Prostate gland (tissue), 2 donors: ENCODE measurements at regions not wholly inside any gene's neighbourhood (a gene's known extent, or its start where the extent isn't known, plus 50 kb on each side); places are given as distances from the start of the nearest gene placed in this dataset.
A peak's percentile ranks its signal among the peaks of the same experiment; 100 is the strongest.
"Not testable (repeated sequence)": the region's sequence is repeated elsewhere in the genome, so short reads cannot be mapped to it uniquely, and the experiment has no call there.

ENCODE experiments used
- DNase-seq: peaks from one replicate; pipeline ENCODE4 v3.0.0-alpha.2; 2019; ENCODE audit warnings: low spot score
- H3K27ac ChIP-seq, 2 donors: fragments of 200-600 bp; sonication (generic); 2 replicates each; pipeline ENCODE4 v1.5.1; 2017 to 2019
- H3K27me3 ChIP-seq: fragments of 200-600 bp; sonication (generic); replicated peaks from 2 replicates; pipeline ENCODE4 v1.5.1; 2019; ENCODE audit not compliant: insufficient read depth
- H3K36me3 ChIP-seq, 2 donors: fragments of 200-600 bp; sonication (generic); 1 replicate in 1 of 2; 2 replicates in 1 of 2; pipeline versions ENCODE4 v1.5.1 to v1.8.1; 2017 to 2019
- H3K4me1 ChIP-seq: fragments of 200-600 bp; sonication (generic); replicated peaks from 2 replicates; pipeline ENCODE4 v1.5.1; 2019
- H3K4me3 ChIP-seq, 2 donors: fragments of 200-600 bp; sonication (generic); 2 replicates each; pipeline ENCODE4 v1.5.1; 2017 to 2019
- H3K9me3 ChIP-seq: fragments of 200-600 bp; sonication (generic); 2 replicates; pipeline ENCODE4 v1.5.1; 2017
- CTCF ChIP-seq, 4 experiments: fragments of 200-600 bp in 2 of 4; fragments of 450-650 bp in 2 of 4; sonication (generic) in 2 of 4; IDR thresholded peaks; 1 replicate in 3 of 4; 2 replicates in 1 of 4; pipeline ENCODE4 v1.5.1; 2016 to 2019; ENCODE audit warnings: antibody characterized with exemption in 4 of 4, mild to moderate bottlenecking in 2 of 4, moderate library complexity in 2 of 4
- POLR2A ChIP-seq: fragments of 450-650 bp; IDR thresholded peaks from one replicate; pipeline ENCODE4 v1.6.1; 2016; ENCODE audit warnings: antibody characterized with exemption, mild to moderate bottlenecking
- POLR2AphosphoS5 ChIP-seq: sonication (generic); formaldehyde crosslinking; IDR thresholded peaks from one replicate; pipeline ENCODE4 v1.6.1; 2017; ENCODE audit warnings: antibody characterized with exemption
- WGBS: methylation state at CpG from one replicate; pipeline ENCODE4 v1.1.5; 2018; 5-methylcytosine and 5-hydroxymethylcytosine counted together
- intact Hi-C: fragments of 100-400 bp; cut with DNase I; formaldehyde crosslinking; loops from one replicate; pipeline ENCODE4 v1.14.2; 2022

GRCh38 chr14:35215110-35215813 is 76.9 kb upstream of the PSMA6 start:
- Histone ChIP-seq H3K27ac (no peak overlapping the region), H3K36me3 (no peaks in the 10 kb centered on the region), H3K4me3 (no peak overlapping the region), H3K27me3 (no peaks in the 10 kb centered on the region), H3K4me1 (peaks cover 5% of the 10 kb centered on the region), H3K9me3 (no peaks in the 10 kb centered on the region)
- 80% methylated on average over 5 of the region's 5 CpGs for WGBS
- intact Hi-C loops = loop anchor here (2.0 to 10.0 kb wide), 2 partner anchors 80 to 194 kb away; partner anchors contain the start of gene PSMA6
- TF ChIP-seq POLR2AphosphoS5 (no peak), POLR2A (no peak), CTCF (IDR thresholded peaks at IDR 0.05) (peak in 3 of 4 experiments; percentile 29 to 52 (median 46))
- DNase-seq = no peak

GRCh38 chr14:35218176-35218575 is 74.0 kb upstream of the PSMA6 start:
- WGBS = 94% methylated on average over 2 of the region's 2 CpGs
- intact Hi-C loops = loop anchor here (10.0 kb wide), 1 partner anchor 77 kb away; the partner anchor contains the start of gene PSMA6
- H3K4me3 ChIP-seq = not testable (repeated sequence)

GRCh38 chr14:35218963-35219362 is 73.2 kb upstream of the PSMA6 start:
- TF ChIP-seq POLR2AphosphoS5 = no peak
- no peak for TF ChIP-seq CTCF (IDR thresholded peaks at IDR 0.05)
- no peak for TF ChIP-seq POLR2A
- H3K4me1 ChIP-seq = peaks cover 2% of the 10 kb centered on the region

More at GRCh38 chr14:35218176-35218575, 74.0 kb upstream of the PSMA6 start:
- H3K9me3 ChIP-seq, DNase-seq, H3K4me1 ChIP-seq, H3K36me3 ChIP-seq, H3K27ac ChIP-seq, H3K27me3 ChIP-seq: not testable (repeated sequence)

GRCh38 chr14:35220027-35220676 is 72.0 kb upstream of the PSMA6 start:
- H3K9me3 ChIP-seq = no peaks in the 10 kb centered on the region
- intact Hi-C loops = no loop called here

More at GRCh38 chr14:35218963-35219362, 73.2 kb upstream of the PSMA6 start:
- no peaks in the 10 kb centered on the region for H3K9me3 ChIP-seq
- H3K27me3 ChIP-seq = no peaks in the 10 kb centered on the region
- 97% methylated on average over 6 of the region's 6 CpGs for WGBS
- intact Hi-C loops = loop anchor here (10.0 kb wide), 1 partner anchor 76 kb away; the partner anchor contains the start of gene PSMA6
- H3K4me3 ChIP-seq = no peak overlapping the region
- no peak overlapping the region for H3K27ac ChIP-seq
- H3K36me3 ChIP-seq = no peaks in the 10 kb centered on the region
- DNase-seq = no peak

More at GRCh38 chr14:35220027-35220676, 72.0 kb upstream of the PSMA6 start:
- no peak for TF ChIP-seq POLR2AphosphoS5
- TF ChIP-seq CTCF (IDR thresholded peaks at IDR 0.05) = no peak
- no peak for TF ChIP-seq POLR2A
- Histone ChIP-seq H3K4me3 (no peak overlapping the region), H3K27ac (no peak overlapping the region), H3K27me3 (no peaks in the 10 kb centered on the region), H3K36me3 (no peaks in the 10 kb centered on the region), H3K4me1 (no peaks in the 10 kb centered on the region)
- WGBS = 94% methylated on average over 3 of the region's 3 CpGs
- DNase-seq = no peak
